Endothelial cell of umbilical vein (primary cell): ENCODE measurements at regions not wholly inside any gene's neighbourhood (a gene's known extent, or its start where the extent isn't known, plus 50 kb on each side); places are given as distances from the start of the nearest gene placed in this dataset.

Experiments used
- BruUV-seq: library from RNA; stranded (reverse); fragments of 400-500 nt; replicated peaks from 2 replicates; lab custom pipeline; 2021; lab: Mats Ljungman, UMichigan
- CTCF ChIA-PET: fragments of 300-600, 350-600 bp; sonication (Branson Sonifier 250); formaldehyde crosslinking; loops from one replicate; lab custom pipeline; 2021; ENCODE audit warnings: antibody characterized with exemption, inconsistent platforms; lab: Charles Lee
- POLR2A ChIA-PET: fragments of 300-600, 350-600 bp; sonication (Branson Sonifier 250); formaldehyde crosslinking; loops from one replicate; lab custom pipeline; 2021; ENCODE audit warnings: antibody characterized with exemption, inconsistent platforms; lab: Charles Lee
- DNase-seq: peaks from one replicate; pipeline ENCODE4 v3.0.0-alpha.2; 2011; ENCODE audit warnings: low read depth, low spot score
- FAIRE-seq: peaks from 2 replicates; lab custom pipeline; 2011; peaks lifted over from hg19 to GRCh38; lab: Jason Lieb, UNC
- H2AFZ ChIP-seq: 2 replicates; pipeline ENCODE4 v1.6.0; 2012; ENCODE audit warnings: low read depth, low read length, control low read depth, inconsistent platforms
- H3K27ac ChIP-seq: 2 replicates; pipeline ENCODE4 v1.5.1; 2011; ENCODE audit warnings: low read depth, mild to moderate bottlenecking, control low read depth, low read length, moderate library complexity; ENCODE audit not compliant: insufficient read depth
- H3K27me3 ChIP-seq, 2 experiments: 2 replicates each; pipeline versions ENCODE4 v1.6.0 to v1.6.1; 2011; ENCODE audit warnings: low read length in 2 of 2, mixed read lengths in 1 of 2; ENCODE audit not compliant: control insufficient read depth in 2 of 2, insufficient read depth in 2 of 2
- H3K36me3 ChIP-seq, 2 experiments: 2 replicates in 1 of 2; 3 replicates in 1 of 2; pipeline ENCODE4 v1.5.1; 2011; ENCODE audit warnings: low read length in 2 of 2, mild to moderate bottlenecking in 1 of 2, moderate library complexity in 1 of 2; ENCODE audit not compliant: control insufficient read depth in 2 of 2, insufficient read depth in 2 of 2; ENCODE audit errors: extremely low read depth in 1 of 2
- H3K4me1 ChIP-seq: 3 replicates; pipeline ENCODE4 v1.5.1; 2011; ENCODE audit warnings: mild to moderate bottlenecking, low read length; ENCODE audit not compliant: control insufficient read depth, insufficient read depth; ENCODE audit errors: extremely low read depth
- H3K4me2 ChIP-seq: 2 replicates; pipeline ENCODE4 v1.6.1; 2011; ENCODE audit warnings: low read length, control low read depth, mixed read lengths; ENCODE audit not compliant: insufficient read depth
- H3K4me3 ChIP-seq, 3 experiments: fragments of 200-600 bp in 1 of 3; sonication (generic), shearing (Covaris generic) in 1 of 3; replicated peaks in 1 of 3; 2 replicates each; pipeline ENCODE4 v1.5.1; 2011 to 2016; ENCODE audit warnings: control low read depth in 3 of 3, low read length in 3 of 3, mild to moderate bottlenecking in 2 of 3, inconsistent platforms in 1 of 3, low read depth in 1 of 3, moderate library complexity in 1 of 3; ENCODE audit not compliant: insufficient read depth in 1 of 3
- H3K79me2 ChIP-seq: 2 replicates; pipeline ENCODE4 v1.6.0; 2012; ENCODE audit warnings: low read length, inconsistent platforms; ENCODE audit not compliant: control insufficient read depth, insufficient read depth
- H3K9ac ChIP-seq: replicated peaks from 2 replicates; pipeline ENCODE3; 2011; ENCODE audit warnings: low read length, control low read depth; ENCODE audit not compliant: insufficient read depth; ENCODE audit errors: extremely low read depth
- H3K9me1 ChIP-seq: replicated peaks from 3 replicates; pipeline ENCODE4 v1.6.0; 2011; ENCODE audit warnings: mild to moderate bottlenecking, low read length; ENCODE audit not compliant: control insufficient read depth, insufficient read depth; ENCODE audit errors: extremely low read depth
- H3K9me3 ChIP-seq: replicated peaks from 2 replicates; pipeline ENCODE4 v1.5.1; 2012; ENCODE audit warnings: low read length, inconsistent platforms; ENCODE audit not compliant: control insufficient read depth, insufficient read depth
- H4K20me1 ChIP-seq: replicated peaks from 2 replicates; pipeline ENCODE3; 2011; ENCODE audit warnings: mild to moderate bottlenecking, low read length; ENCODE audit not compliant: control insufficient read depth, insufficient read depth; ENCODE audit errors: extremely low read depth
- CTCF ChIP-seq, 2 donors: IDR thresholded peaks; 1 replicate in 1 of 2; 2 replicates in 1 of 2; pipeline ENCODE4 v1.5.1; 2011; ENCODE audit warnings: low read length in 2 of 2, mild to moderate bottlenecking in 2 of 2, moderate library complexity in 2 of 2, control low read depth in 1 of 2, inconsistent platforms in 1 of 2, low read depth in 1 of 2; ENCODE audit not compliant: insufficient read depth in 1 of 2; ENCODE audit errors: extremely low read depth in 1 of 2
- EZH2 ChIP-seq: IDR thresholded peaks from 2 replicates; pipeline ENCODE4 v1.6.1; 2012; ENCODE audit warnings: borderline replicate concordance, low read depth, mild to moderate bottlenecking, moderate library complexity, low read length, inconsistent platforms; ENCODE audit not compliant: severe bottlenecking
- FOS ChIP-seq: IDR thresholded peaks from 2 replicates; pipeline ENCODE4 v1.6.1; 2011; ENCODE audit warnings: mild to moderate bottlenecking, low read length, moderate library complexity, borderline replicate concordance; ENCODE audit not compliant: insufficient read depth
- GATA2 ChIP-seq: IDR thresholded peaks from 2 replicates; pipeline ENCODE4 v1.7.0; 2011; ENCODE audit warnings: low read depth, mild to moderate bottlenecking, moderate library complexity, mixed read lengths, low read length; ENCODE audit not compliant: insufficient read length, insufficient read depth
- JUN ChIP-seq: IDR thresholded peaks from 2 replicates; pipeline ENCODE4 v1.6.1; 2011; ENCODE audit warnings: borderline replicate concordance, low read depth; ENCODE audit not compliant: insufficient read length, insufficient read depth
- MAX ChIP-seq: IDR thresholded peaks from 2 replicates; pipeline ENCODE4 v1.6.1; 2011; ENCODE audit not compliant: insufficient read depth, insufficient read length
- MYC ChIP-seq: IDR thresholded peaks from one replicate; pipeline ENCODE4 v1.6.1; 2011; ENCODE audit warnings: mild to moderate bottlenecking, low read depth, low read length
- POLR2A ChIP-seq: IDR thresholded peaks from 2 replicates; pipeline ENCODE4 v1.6.1; 2012; ENCODE audit warnings: low read depth, mild to moderate bottlenecking, control low read depth, low read length
- POLR2AphosphoS5 ChIP-seq: IDR thresholded peaks from 2 replicates; pipeline ENCODE4 v1.6.1; 2012; ENCODE audit warnings: low read depth, mild to moderate bottlenecking, control low read depth, low read length, moderate library complexity; ENCODE audit not compliant: insufficient read depth
- dilution Hi-C: fragments of 300-500 bp; cut with MboI; formaldehyde crosslinking; loops from one replicate; pipeline ENCODE4 v1.15.0; 2019; ENCODE audit warnings: low sequenced_read_pairs; ENCODE audit not compliant: extremely low pct_ligation_motif_present
- intact Hi-C: fragments of 100-400 bp; cut with micrococcal nuclease; formaldehyde crosslinking; loops from one replicate; pipeline ENCODE4 v1.10.0; 2022

- dilution Hi-C loops: no loop called here
- FAIRE-seq: no peak
These were observed 135.1 kb upstream of the CARD18 start for GRCh38 chr11:105274631-105275030.

More at GRCh38 chr11:105274631-105275030, 135.1 kb upstream of the CARD18 start:
- BruUV-seq: no TSS peak
- no peaks in the 10 kb centered on the region for H3K9me3 ChIP-seq
- H4K20me1 ChIP-seq: no peaks in the 10 kb centered on the region
- H3K9ac ChIP-seq: no peak overlapping the region
- H3K4me3 ChIP-seq: no peak overlapping the region
- no peaks in the 10 kb centered on the region for H3K9me1 ChIP-seq
- no peak overlapping the region for H3K4me2 ChIP-seq
- H3K27me3 ChIP-seq: no peaks in the 10 kb centered on the region
- TF ChIP-seq JUN (no peak), MYC (no peak), POLR2A (no peak), FOS (no peak), MAX (no peak), POLR2AphosphoS5 (no peak), CTCF (IDR thresholded peaks at IDR 0.05; ENCODE audit: extremely low read depth in 1 of 2, insufficient read depth in 1 of 2, low read depth in 1 of 2, low read length in 2 of 2) (no peak), EZH2 (no peak), GATA2 (no peak)
- intact Hi-C loops: no loop called here
- CTCF ChIA-PET: no interaction called here
- POLR2A ChIA-PET: no interaction called here
- H3K79me2 ChIP-seq: no peaks in the 10 kb centered on the region
- H3K36me3 ChIP-seq: no peaks in the 10 kb centered on the region
- H2AFZ ChIP-seq: no peak overlapping the region
- DNase-seq: no peak
- H3K4me1 ChIP-seq: no peaks in the 10 kb centered on the region
- no peak overlapping the region for H3K27ac ChIP-seq
